ENCODE measurements at regions not wholly inside any gene's neighbourhood (a gene's known extent, or its start where the extent isn't known, plus 50 kb on each side); places are given as distances from the start of the nearest gene placed in this dataset.

DNA sequence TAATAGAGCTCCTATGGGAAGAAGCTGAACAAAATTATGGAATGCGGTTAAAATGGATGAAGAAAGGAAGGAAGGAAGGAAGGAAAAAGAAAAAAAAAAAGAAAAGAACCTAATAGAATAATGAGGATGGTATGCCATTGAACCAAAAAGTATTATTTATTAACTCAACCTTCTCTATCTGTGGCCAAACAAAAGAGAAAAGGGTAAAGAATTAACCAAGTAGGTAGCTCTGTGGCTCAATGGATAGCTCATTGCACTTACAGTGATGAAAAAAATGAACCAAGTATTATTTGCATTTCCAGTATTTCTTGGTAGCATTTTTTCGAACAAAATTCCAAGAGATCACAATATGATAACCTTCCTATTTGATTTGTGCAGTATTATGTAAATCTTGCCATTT lies 56.9 kb upstream of the SLC39A8 start:
- ATAC-seq (ENCODE audit: low read depth) (no peak), DNase-seq (no peak)
- in situ Hi-C loops (cut with MboI; ENCODE audit: low sequenced_read_pairs) (no loop called here), intact Hi-C loops (cut with micrococcal nuclease) (no loop called here), dilution Hi-C loops (cut with HindIII; ENCODE audit: low sequenced_read_pairs, unreplicated experiment) (no loop called here)
- H4K20me1 ChIP-seq (ENCODE audit: insufficient read depth, low read length): no peaks in the 10 kb centered on the region
- CTCF ChIA-PET: no interaction called here
- H2AK5ac ChIP-seq (ENCODE audit: low read depth, low read length): no peak overlapping the region
- no peak overlapping the region for H3K14ac ChIP-seq (replicated peaks; ENCODE audit: low read depth, low read length)
- no peak overlapping the region for H3K56ac ChIP-seq (ENCODE audit: extremely low read depth, insufficient read depth, low read length)
- H2BK20ac ChIP-seq (ENCODE audit: low read depth, low read length): no peak overlapping the region
- no peaks in the 10 kb centered on the region for H3K4me1 ChIP-seq (ENCODE audit: control insufficient read depth, insufficient read depth, low read length)
- no peak overlapping the region for H4K91ac ChIP-seq (ENCODE audit: insufficient read depth, low read depth, low read length)
- H3K9ac ChIP-seq (ENCODE audit: low read depth, low read length): no peak overlapping the region
- H2BK120ac ChIP-seq (ENCODE audit: low read depth, low read length): no peak overlapping the region
- H3K4me2 ChIP-seq (ENCODE audit: low read depth, low read length): no peak overlapping the region
- BruUV-seq (replicated peaks): no TSS peak
- H3K4me3 ChIP-seq (ENCODE audit: insufficient read depth, low read depth, low read length): no peak overlapping the region
- no peak overlapping the region for H3K18ac ChIP-seq (ENCODE audit: low read depth, low read length)
- H2AK9ac ChIP-seq (replicated peaks; ENCODE audit: low read depth, low read length, poor library complexity): no peak overlapping the region
- 100% methylated on average over 1 of the region's 2 CpGs; no CpG with 5 or more reads in 1 of the 2 experiments for WGBS, 2 experiments (ENCODE audit: extremely low coverage in 2 of 2, insufficient read length in 1 of 2)
- H2BK15ac ChIP-seq (ENCODE audit: low read depth, low read length): no peak overlapping the region
- POLR2A ChIA-PET (ENCODE audit: unreplicated experiment): no interaction called here
- H3K27me3 ChIP-seq (ENCODE audit: control insufficient read depth, insufficient read depth, low read length): no peaks in the 10 kb centered on the region
- H3K4ac ChIP-seq (ENCODE audit: low read depth, low read length): no peak overlapping the region
- no peaks in the 10 kb centered on the region for H3K36me3 ChIP-seq (ENCODE audit: control insufficient read depth, insufficient read depth, low read length)
- H3K9me1 ChIP-seq (ENCODE audit: insufficient read depth, low read length): no peaks in the 10 kb centered on the region
- H3K79me1 ChIP-seq (ENCODE audit: low read depth in 1 of 2, low read length in 2 of 2): no peaks in the 10 kb centered on the region
- H3K27ac ChIP-seq (ENCODE audit: insufficient read depth, low read length): no peak overlapping the region
- no peak overlapping the region for H3K23ac ChIP-seq (ENCODE audit: low read depth, low read length)
- H2AFZ ChIP-seq (replicated peaks; ENCODE audit: low read length, poor library complexity): no peak overlapping the region
- H2BK5ac ChIP-seq (ENCODE audit: low read depth, low read length, poor library complexity, severe bottlenecking): no peak overlapping the region
- H3K9me3 ChIP-seq (ENCODE audit: control insufficient read depth, insufficient read depth, low read length): no peaks in the 10 kb centered on the region
- H4K5ac ChIP-seq (ENCODE audit: low read depth, low read length): no peak overlapping the region
- no peak for TF ChIP-seq CEBPB (IDR thresholded peaks at IDR 0.05; ENCODE audit: low read depth, low read length)
- no peak for TF ChIP-seq BHLHE40 (IDR thresholded peaks at IDR 0.05; ENCODE audit: low read depth, low read length)
- TF ChIP-seq, protein P1, sequence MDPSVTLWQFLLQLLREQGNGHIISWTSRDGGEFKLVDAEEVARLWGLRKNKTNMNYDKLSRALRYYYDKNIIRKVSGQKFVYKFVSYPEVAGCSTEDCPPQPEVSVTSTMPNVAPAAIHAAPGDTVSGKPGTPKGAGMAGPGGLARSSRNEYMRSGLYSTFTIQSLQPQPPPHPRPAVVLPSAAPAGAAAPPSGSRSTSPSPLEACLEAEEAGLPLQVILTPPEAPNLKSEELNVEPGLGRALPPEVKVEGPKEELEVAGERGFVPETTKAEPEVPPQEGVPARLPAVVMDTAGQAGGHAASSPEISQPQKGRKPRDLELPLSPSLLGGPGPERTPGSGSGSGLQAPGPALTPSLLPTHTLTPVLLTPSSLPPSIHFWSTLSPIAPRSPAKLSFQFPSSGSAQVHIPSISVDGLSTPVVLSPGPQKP (IDR thresholded peaks at IDR 0.05; ENCODE audit: borderline replicate concordance, low read depth, low read length): no peak
- no peak for TF ChIP-seq SMC3 (IDR thresholded peaks at IDR 0.05; ENCODE audit: low read depth, low read length)
- TF ChIP-seq NFE2L2 (IDR thresholded peaks at IDR 0.05; ENCODE audit: low read depth, low read length): no peak
- no peak for TF ChIP-seq FOS (IDR thresholded peaks at IDR 0.05; ENCODE audit: low read depth, low read length)
- no peak for TF ChIP-seq POLR2A (IDR thresholded peaks at IDR 0.05; ENCODE audit: low read depth, low read length)
- TF ChIP-seq CHD1 (IDR thresholded peaks at IDR 0.05; ENCODE audit: low read depth, low read length): no peak
- no peak for TF ChIP-seq MAZ (IDR thresholded peaks at IDR 0.05; ENCODE audit: borderline replicate concordance, low read depth, low read length)
- no peak for TF ChIP-seq RAD21 (IDR thresholded peaks at IDR 0.05; ENCODE audit: low read length)
- TF ChIP-seq MAFK (IDR thresholded peaks at IDR 0.05; ENCODE audit: low read depth, low read length): no peak
- TF ChIP-seq MXI1 (IDR thresholded peaks at IDR 0.05; ENCODE audit: borderline replicate concordance, low read depth, low read length): no peak
- TF ChIP-seq, protein P2, sequence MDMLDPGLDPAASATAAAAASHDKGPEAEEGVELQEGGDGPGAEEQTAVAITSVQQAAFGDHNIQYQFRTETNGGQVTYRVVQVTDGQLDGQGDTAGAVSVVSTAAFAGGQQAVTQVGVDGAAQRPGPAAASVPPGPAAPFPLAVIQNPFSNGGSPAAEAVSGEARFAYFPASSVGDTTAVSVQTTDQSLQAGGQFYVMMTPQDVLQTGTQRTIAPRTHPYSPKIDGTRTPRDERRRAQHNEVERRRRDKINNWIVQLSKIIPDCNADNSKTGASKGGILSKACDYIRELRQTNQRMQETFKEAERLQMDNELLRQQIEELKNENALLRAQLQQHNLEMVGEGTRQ (IDR thresholded peaks at IDR 0.05; ENCODE audit: low read depth, low read length): no peak
- no peak for TF ChIP-seq RFX5 (IDR thresholded peaks at IDR 0.05; ENCODE audit: low read depth, low read length)
- no peak for TF ChIP-seq RCOR1 (IDR thresholded peaks at IDR 0.05; ENCODE audit: insufficient replicate concordance, low read length)
- TF ChIP-seq, protein P3, sequence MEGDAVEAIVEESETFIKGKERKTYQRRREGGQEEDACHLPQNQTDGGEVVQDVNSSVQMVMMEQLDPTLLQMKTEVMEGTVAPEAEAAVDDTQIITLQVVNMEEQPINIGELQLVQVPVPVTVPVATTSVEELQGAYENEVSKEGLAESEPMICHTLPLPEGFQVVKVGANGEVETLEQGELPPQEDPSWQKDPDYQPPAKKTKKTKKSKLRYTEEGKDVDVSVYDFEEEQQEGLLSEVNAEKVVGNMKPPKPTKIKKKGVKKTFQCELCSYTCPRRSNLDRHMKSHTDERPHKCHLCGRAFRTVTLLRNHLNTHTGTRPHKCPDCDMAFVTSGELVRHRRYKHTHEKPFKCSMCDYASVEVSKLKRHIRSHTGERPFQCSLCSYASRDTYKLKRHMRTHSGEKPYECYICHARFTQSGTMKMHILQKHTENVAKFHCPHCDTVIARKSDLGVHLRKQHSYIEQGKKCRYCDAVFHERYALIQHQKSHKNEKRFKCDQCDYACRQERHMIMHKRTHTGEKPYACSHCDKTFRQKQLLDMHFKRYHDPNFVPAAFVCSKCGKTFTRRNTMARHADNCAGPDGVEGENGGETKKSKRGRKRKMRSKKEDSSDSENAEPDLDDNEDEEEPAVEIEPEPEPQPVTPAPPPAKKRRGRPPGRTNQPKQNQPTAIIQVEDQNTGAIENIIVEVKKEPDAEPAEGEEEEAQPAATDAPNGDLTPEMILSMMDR (conservative IDR thresholded peaks at IDR 0.05; ENCODE audit: low read depth, low read length): no peak
- H4K8ac ChIP-seq (ENCODE audit: low read depth in 2 of 2, low read length in 2 of 2): no peak overlapping the region

Measured in IMR-90 (cell line).